ENCODE measurements at regions not wholly inside any gene's neighbourhood (a gene's known extent, or its start where the extent isn't known, plus 50 kb on each side); places are given as distances from the start of the nearest gene placed in this dataset.

DNA sequence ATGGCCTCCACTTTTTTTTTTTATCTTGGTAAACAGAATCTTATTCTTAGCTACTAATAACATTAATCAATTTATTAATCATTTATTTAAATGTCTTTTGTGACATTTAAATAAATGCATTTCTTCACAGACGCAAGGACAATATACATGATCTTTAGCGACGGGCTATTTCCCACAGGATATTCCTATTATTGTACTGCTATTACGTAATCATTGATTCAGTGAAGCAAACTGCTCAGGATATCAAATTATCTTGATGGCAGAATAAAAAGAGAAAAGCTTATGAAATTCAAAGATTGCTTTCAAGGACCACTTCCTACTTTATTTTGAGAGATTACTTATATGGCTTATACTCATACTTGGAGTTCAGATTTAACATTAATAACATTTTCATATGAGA is 114.1 kb downstream of the FAM9B start:
- H3K4me3 Mint-ChIP-seq, result no peak overlapping the region
- POLR2A ChIA-PET, result no interaction called here
- no peak for DNase-seq
- H3K27me3 Mint-ChIP-seq, result peaks cover 2% of the 10 kb centered on the region
- no peaks in the 10 kb centered on the region for H3K9me3 Mint-ChIP-seq
- H3K4me1 Mint-ChIP-seq, result no peaks in the 10 kb centered on the region
- CTCF ChIA-PET, result no interaction called here
- ATAC-seq (ENCODE audit: low read depth), result no peak
- H3K27ac Mint-ChIP-seq, result no peak overlapping the region
- intact Hi-C loops (cut with micrococcal nuclease), result no loop called here
- H3K36me3 Mint-ChIP-seq (ENCODE audit: low read depth), result no peaks in the 10 kb centered on the region
- TF ChIP-seq, protein P1, sequence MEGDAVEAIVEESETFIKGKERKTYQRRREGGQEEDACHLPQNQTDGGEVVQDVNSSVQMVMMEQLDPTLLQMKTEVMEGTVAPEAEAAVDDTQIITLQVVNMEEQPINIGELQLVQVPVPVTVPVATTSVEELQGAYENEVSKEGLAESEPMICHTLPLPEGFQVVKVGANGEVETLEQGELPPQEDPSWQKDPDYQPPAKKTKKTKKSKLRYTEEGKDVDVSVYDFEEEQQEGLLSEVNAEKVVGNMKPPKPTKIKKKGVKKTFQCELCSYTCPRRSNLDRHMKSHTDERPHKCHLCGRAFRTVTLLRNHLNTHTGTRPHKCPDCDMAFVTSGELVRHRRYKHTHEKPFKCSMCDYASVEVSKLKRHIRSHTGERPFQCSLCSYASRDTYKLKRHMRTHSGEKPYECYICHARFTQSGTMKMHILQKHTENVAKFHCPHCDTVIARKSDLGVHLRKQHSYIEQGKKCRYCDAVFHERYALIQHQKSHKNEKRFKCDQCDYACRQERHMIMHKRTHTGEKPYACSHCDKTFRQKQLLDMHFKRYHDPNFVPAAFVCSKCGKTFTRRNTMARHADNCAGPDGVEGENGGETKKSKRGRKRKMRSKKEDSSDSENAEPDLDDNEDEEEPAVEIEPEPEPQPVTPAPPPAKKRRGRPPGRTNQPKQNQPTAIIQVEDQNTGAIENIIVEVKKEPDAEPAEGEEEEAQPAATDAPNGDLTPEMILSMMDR (IDR thresholded peaks at IDR 0.05), result no peak

DNA sequence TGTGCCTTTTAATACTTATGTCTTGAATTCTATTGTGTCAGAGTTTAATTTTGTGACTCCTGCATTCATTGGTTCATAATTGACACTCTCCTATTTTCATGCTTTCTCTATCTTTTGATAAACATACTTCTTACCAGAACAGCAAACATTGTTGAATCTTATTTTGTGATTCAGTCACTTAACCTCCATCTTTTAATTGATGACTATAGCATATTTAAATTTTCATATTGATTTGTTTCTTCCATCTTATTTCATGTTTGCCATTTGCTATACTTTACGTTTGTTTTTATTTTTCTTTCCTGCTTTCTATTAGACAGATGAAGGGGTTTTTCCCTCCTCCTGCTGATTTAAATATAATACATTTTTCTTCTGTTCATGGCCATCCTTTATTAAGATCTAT is 115.5 kb upstream of the FAM9A start:
- ATAC-seq (ENCODE audit: low read depth) (no peak), DNase-seq (no peak)
- TF ChIP-seq, protein P1 (IDR thresholded peaks at IDR 0.05), result no peak
- POLR2A ChIA-PET, result no interaction called here
- H3K4me3 Mint-ChIP-seq, result no peak overlapping the region
- CTCF ChIA-PET, result no interaction called here
- no peaks in the 10 kb centered on the region for H3K36me3 Mint-ChIP-seq (ENCODE audit: low read depth)
- no peaks in the 10 kb centered on the region for H3K27me3 Mint-ChIP-seq
- no peak overlapping the region for H3K27ac Mint-ChIP-seq
- H3K4me1 Mint-ChIP-seq, result no peaks in the 10 kb centered on the region
- H3K9me3 Mint-ChIP-seq, result no peaks in the 10 kb centered on the region
- intact Hi-C loops (cut with micrococcal nuclease), result no loop called here

DNA sequence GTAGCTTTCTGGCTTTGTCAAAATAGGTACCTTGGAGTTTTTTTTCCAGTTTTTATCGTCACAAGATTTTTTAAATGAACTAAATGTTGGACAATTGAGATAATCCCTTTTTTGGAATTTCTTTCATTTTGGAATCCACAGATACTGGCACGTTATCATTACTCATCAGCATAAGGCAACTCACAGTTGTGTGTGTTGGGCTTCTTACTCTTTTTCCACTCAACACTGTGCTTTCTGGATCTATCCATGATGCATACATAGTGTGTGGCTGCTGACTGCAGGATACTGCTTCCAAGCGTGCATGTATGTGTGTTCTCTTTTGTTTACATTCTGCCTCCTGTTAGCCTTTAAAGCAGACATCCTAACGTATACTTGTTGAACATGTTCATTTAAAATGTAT is 113.5 kb upstream of the FAM9A start:
- TF ChIP-seq, protein P1 (IDR thresholded peaks at IDR 0.05), result no peak
- no peak overlapping the region for H3K27ac Mint-ChIP-seq
- intact Hi-C loops (cut with micrococcal nuclease), result no loop called here
- no peak for DNase-seq
- no peaks in the 10 kb centered on the region for H3K9me3 Mint-ChIP-seq
- H3K4me3 Mint-ChIP-seq, result no peak overlapping the region
- CTCF ChIA-PET, result no interaction called here
- H3K36me3 Mint-ChIP-seq (ENCODE audit: low read depth), result no peaks in the 10 kb centered on the region
- ATAC-seq (ENCODE audit: low read depth), result no peak
- no peaks in the 10 kb centered on the region for H3K4me1 Mint-ChIP-seq
- POLR2A ChIA-PET, result no interaction called here
- H3K27me3 Mint-ChIP-seq, result no peaks in the 10 kb centered on the region

DNA sequence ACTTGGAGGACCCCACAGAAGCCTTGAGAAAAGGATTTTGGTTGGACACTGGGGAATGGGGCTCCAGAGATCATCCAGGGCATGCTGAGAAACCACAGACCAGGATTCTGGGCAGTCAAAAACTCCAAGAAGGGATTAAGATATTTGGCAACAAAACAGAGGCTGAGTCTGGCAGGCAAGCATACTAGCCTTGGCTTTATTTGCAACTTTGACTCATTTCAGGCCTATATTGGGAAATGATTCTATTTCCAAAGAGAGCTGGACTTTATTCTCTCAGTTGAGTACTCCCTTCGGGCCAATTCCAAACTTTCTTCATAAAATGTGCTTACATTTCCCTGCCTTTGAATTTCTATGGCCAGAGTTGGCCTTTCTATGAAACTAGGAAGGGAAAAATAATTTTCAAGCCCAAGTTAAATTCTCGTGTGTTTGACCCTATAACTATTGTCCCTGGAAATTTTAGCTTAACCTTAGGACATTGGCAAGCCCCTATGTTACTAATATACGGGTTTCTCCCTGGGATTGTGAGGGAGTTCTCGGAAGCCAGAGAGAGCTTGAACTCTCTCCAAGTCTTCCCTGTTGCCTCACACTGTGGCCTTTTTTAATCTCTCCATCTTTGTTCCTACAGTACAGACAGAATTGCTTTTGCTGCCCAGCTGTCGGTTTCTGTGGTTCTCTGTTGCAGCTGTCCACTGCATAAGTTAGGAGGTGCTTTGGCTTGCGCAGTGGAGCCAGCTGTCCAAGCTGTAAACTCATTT is 112.6 kb upstream of the FAM9A start:
- intact Hi-C loops (cut with micrococcal nuclease), result no loop called here
- TF ChIP-seq, protein P1 (IDR thresholded peaks at IDR 0.05), result no peak
- ATAC-seq (ENCODE audit: low read depth) (no peak), DNase-seq (no peak)
- H3K4me1 Mint-ChIP-seq, result no peaks in the 10 kb centered on the region
- H3K36me3 Mint-ChIP-seq (ENCODE audit: low read depth), result no peaks in the 10 kb centered on the region
- POLR2A ChIA-PET, result no interaction called here
- H3K9me3 Mint-ChIP-seq, result no peaks in the 10 kb centered on the region
- no peak overlapping the region for H3K4me3 Mint-ChIP-seq
- no peaks in the 10 kb centered on the region for H3K27me3 Mint-ChIP-seq
- CTCF ChIA-PET, result no interaction called here
- no peak overlapping the region for H3K27ac Mint-ChIP-seq

DNA sequence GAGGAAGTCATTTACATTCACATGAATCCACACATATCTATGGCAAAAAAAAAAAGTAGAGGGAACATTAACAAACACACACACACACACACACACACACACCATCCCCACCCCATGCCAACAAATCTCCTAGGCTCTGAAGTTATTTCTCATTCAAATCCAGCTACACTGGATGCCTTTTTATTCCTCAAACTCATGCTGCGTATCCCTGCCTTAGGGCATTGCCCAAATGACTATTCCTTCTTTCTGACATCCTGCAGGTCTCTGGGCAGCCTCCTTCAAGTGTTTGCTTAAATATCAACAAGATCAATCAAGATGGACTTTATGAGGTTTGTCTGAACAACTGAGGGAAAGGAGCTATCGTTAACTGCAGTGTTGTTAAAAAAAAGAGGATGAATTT is 106.5 kb upstream of the FAM9A start:
- TF ChIP-seq, protein P1 (IDR thresholded peaks at IDR 0.05), result no peak
- H3K36me3 Mint-ChIP-seq (ENCODE audit: low read depth), result no peaks in the 10 kb centered on the region

More for the DNA sequence above, 106.5 kb upstream of the FAM9A start:
- intact Hi-C loops (cut with micrococcal nuclease), result no loop called here
- no peak overlapping the region for H3K4me3 Mint-ChIP-seq
- H3K27ac Mint-ChIP-seq, result no peak overlapping the region
- no peak for DNase-seq
- H3K4me1 Mint-ChIP-seq, result no peaks in the 10 kb centered on the region
- POLR2A ChIA-PET, result no interaction called here
- no peaks in the 10 kb centered on the region for H3K27me3 Mint-ChIP-seq
- ATAC-seq (ENCODE audit: low read depth), result no peak
- H3K9me3 Mint-ChIP-seq, result no peaks in the 10 kb centered on the region
- CTCF ChIA-PET, result no interaction called here
